WTC11 (cell line): ENCODE measurements at regions not wholly inside any gene's neighbourhood (a gene's known extent, or its start where the extent isn't known, plus 50 kb on each side); places are given as distances from the start of the nearest gene placed in this dataset.

Experiments
- ATAC-seq: fragments of 200-7000 bp; cut with Tn5 transposase; 2 replicates; pipeline ENCODE4 v1.10.0; 2021; ENCODE audit warnings: mild to moderate bottlenecking, moderate library complexity
- CTCF ChIA-PET: fragments of 300-600 bp; sonication (Branson Sonifier 250); formaldehyde crosslinking; loops from one replicate; lab custom pipeline; 2021; ENCODE audit warnings: antibody characterized with exemption; lab: Charles Lee
- POLR2A ChIA-PET: fragments of 350-600 bp; sonication (Branson Sonifier 250); formaldehyde crosslinking; loops from one replicate; lab custom pipeline; 2021; ENCODE audit warnings: antibody characterized with exemption; lab: Charles Lee
- DNase-seq: peaks from one replicate; pipeline ENCODE4 v3.0.0; 2021; ENCODE audit warnings: low spot score
- H3K27ac Mint-ChIP-seq: 2 replicates; pipeline ENCODE4 v1.8.0; 2021; ENCODE audit warnings: mixed read lengths
- H3K27me3 Mint-ChIP-seq: 2 replicates; pipeline ENCODE4 v1.8.0; 2021; ENCODE audit warnings: low read depth, mild to moderate bottlenecking, moderate library complexity, mixed read lengths
- H3K36me3 Mint-ChIP-seq: 2 replicates; pipeline ENCODE4 v1.8.0; 2021; ENCODE audit warnings: mixed read lengths
- H3K4me1 Mint-ChIP-seq: 2 replicates; pipeline ENCODE4 v1.8.0; 2022; ENCODE audit warnings: mixed read lengths
- H3K4me3 Mint-ChIP-seq: 2 replicates; pipeline ENCODE4 v1.8.0; 2021; ENCODE audit warnings: mild to moderate bottlenecking, moderate library complexity, mixed read lengths
- H3K9me3 Mint-ChIP-seq: 2 replicates; pipeline ENCODE4 v1.8.0; 2021; ENCODE audit warnings: mixed read lengths
- ATF1 ChIP-seq: sonication (generic); formaldehyde crosslinking; IDR thresholded peaks from 2 replicates; pipeline ENCODE4 v1.8.1; 2023; ENCODE audit warnings: mild to moderate bottlenecking, moderate library complexity, missing genetic modification reagents
- GABPB1 ChIP-seq: sonication (generic); formaldehyde crosslinking; IDR thresholded peaks from 2 replicates; pipeline ENCODE4 v1.8.1; 2023; ENCODE audit warnings: mild to moderate bottlenecking, missing genetic modification reagents
- GTF2I ChIP-seq: fragments of 250-450 bp; sonication (Bioruptor Pico); conservative IDR thresholded peaks from 2 replicates; pipeline ENCODE4 v1.4.0; 2021; ENCODE audit warnings: mild to moderate bottlenecking
- JUN ChIP-seq: sonication (generic); formaldehyde crosslinking; IDR thresholded peaks from 2 replicates; pipeline ENCODE4 v1.8.0; 2023; ENCODE audit warnings: mild to moderate bottlenecking, missing genetic modification reagents
- NFE2L1 ChIP-seq: sonication (generic); formaldehyde crosslinking; IDR thresholded peaks from 2 replicates; pipeline ENCODE4 v1.8.1; 2023; ENCODE audit warnings: missing genetic modification reagents
- PRRX2 ChIP-seq: fragments of 250-450 bp; sonication (Bioruptor Pico); IDR thresholded peaks from 2 replicates; pipeline ENCODE4 v1.8.0; 2021; ENCODE audit warnings: mild to moderate bottlenecking
- TEAD1 ChIP-seq: sonication (generic); formaldehyde crosslinking; IDR thresholded peaks from 2 replicates; pipeline ENCODE4 v1.8.0; 2022; ENCODE audit warnings: mild to moderate bottlenecking, missing genetic modification reagents
- ZBTB21 ChIP-seq: sonication (generic); formaldehyde crosslinking; IDR thresholded peaks from 2 replicates; pipeline ENCODE4 v1.8.1; 2023; ENCODE audit warnings: mild to moderate bottlenecking, missing genetic modification reagents, borderline replicate concordance
- ZNF121 ChIP-seq: sonication (generic); formaldehyde crosslinking; IDR thresholded peaks from 2 replicates; pipeline ENCODE4 v1.8.0; 2023; ENCODE audit warnings: missing genetic modification reagents
- ZNF263 ChIP-seq: sonication (generic); formaldehyde crosslinking; IDR thresholded peaks from 2 replicates; pipeline ENCODE4 v1.8.1; 2022; ENCODE audit warnings: low read depth, mild to moderate bottlenecking, moderate library complexity, missing genetic modification reagents
- TF ChIP-seq, protein P1 (sequence below): sonication (generic); formaldehyde crosslinking; IDR thresholded peaks from 2 replicates; pipeline ENCODE4 v1.8.0; 2022; ENCODE audit warnings: mild to moderate bottlenecking, missing genetic modification reagents
- TF ChIP-seq, protein P2 (sequence below): sonication (generic); formaldehyde crosslinking; IDR thresholded peaks from 2 replicates; pipeline ENCODE4 v1.8.1; 2023; ENCODE audit warnings: mild to moderate bottlenecking, missing genetic modification reagents
- TF ChIP-seq, protein P3 (sequence below): sonication (generic); formaldehyde crosslinking; IDR thresholded peaks from 2 replicates; pipeline ENCODE4 v1.8.0; 2023; ENCODE audit warnings: missing genetic modification reagents
- TF ChIP-seq, protein P4 (sequence below): sonication (generic); formaldehyde crosslinking; IDR thresholded peaks from 2 replicates; pipeline ENCODE4 v1.8.1; 2022; ENCODE audit warnings: low read depth, missing genetic modification reagents, borderline replicate concordance
- TF ChIP-seq, protein P5 (sequence below): fragments of 250-450 bp; sonication (Bioruptor Pico); IDR thresholded peaks from 2 replicates; pipeline ENCODE4 v1.9.0; 2021; ENCODE audit warnings: mild to moderate bottlenecking, borderline replicate concordance
- TF ChIP-seq, protein P6 (sequence below): sonication (generic); formaldehyde crosslinking; IDR thresholded peaks from 2 replicates; pipeline ENCODE4 v1.8.0; 2022; ENCODE audit warnings: mild to moderate bottlenecking, missing genetic modification reagents
- TF ChIP-seq, protein P7 (sequence below): sonication (generic); formaldehyde crosslinking; IDR thresholded peaks from 2 replicates; pipeline ENCODE4 v1.8.0; 2022; ENCODE audit warnings: mild to moderate bottlenecking, missing genetic modification reagents
- TF ChIP-seq, protein P8 (sequence below): fragments of 200-600 bp; IDR thresholded peaks from 2 replicates; pipeline ENCODE4 v1.8.0; 2022; ENCODE audit warnings: antibody characterized with exemption

DNA sequence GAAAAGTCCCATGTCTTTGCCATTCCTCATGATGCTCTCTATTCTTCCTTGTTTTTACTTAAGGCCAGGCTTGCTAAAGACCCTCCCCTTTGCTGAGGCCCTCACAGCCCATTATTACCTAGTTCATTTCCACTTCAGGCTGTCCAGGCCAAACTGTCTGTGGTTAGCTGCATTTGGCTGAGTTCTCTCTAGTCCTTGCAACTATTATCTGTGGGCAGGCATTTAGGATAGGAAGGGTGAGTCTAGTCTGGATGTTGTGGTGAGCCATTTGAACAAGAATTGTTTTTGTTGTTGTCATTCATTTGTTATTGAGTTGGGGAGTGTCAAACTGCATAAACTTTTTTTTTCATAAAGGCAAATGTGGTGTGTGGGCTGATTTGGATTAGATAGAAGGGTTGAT lies 182.4 kb downstream of the CD109 start:
- Mint-ChIP-seq H3K9me3 (peaks cover 8% of the 10 kb centered on the region), H3K27ac (no peak overlapping the region), H3K4me3 (no peak overlapping the region), H3K27me3 (no peaks in the 10 kb centered on the region), H3K4me1 (no peaks in the 10 kb centered on the region), H3K36me3 (no peaks in the 10 kb centered on the region)
- ChIA-PET CTCF (no interaction called here), POLR2A (no interaction called here)
- no peak for DNase-seq
- no peak for ATAC-seq
- no peak for TF ChIP-seq PRRX2 (CRISPR knock-in tag)
- no peak for TF ChIP-seq TEAD1 (CRISPR knock-in tag)
- TF ChIP-seq, protein P1, sequence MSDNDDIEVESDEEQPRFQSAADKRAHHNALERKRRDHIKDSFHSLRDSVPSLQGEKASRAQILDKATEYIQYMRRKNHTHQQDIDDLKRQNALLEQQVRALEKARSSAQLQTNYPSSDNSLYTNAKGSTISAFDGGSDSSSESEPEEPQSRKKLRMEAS (CRISPR knock-in tag), result no peak
- TF ChIP-seq, protein P2, sequence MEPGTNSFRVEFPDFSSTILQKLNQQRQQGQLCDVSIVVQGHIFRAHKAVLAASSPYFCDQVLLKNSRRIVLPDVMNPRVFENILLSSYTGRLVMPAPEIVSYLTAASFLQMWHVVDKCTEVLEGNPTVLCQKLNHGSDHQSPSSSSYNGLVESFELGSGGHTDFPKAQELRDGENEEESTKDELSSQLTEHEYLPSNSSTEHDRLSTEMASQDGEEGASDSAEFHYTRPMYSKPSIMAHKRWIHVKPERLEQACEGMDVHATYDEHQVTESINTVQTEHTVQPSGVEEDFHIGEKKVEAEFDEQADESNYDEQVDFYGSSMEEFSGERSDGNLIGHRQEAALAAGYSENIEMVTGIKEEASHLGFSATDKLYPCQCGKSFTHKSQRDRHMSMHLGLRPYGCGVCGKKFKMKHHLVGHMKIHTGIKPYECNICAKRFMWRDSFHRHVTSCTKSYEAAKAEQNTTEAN (CRISPR knock-in tag), result no peak
- no peak for TF ChIP-seq ATF1
- no peak for TF ChIP-seq GABPB1 (CRISPR knock-in tag)
- no peak for TF ChIP-seq ZNF263 (CRISPR knock-in tag)
- TF ChIP-seq, protein P3, sequence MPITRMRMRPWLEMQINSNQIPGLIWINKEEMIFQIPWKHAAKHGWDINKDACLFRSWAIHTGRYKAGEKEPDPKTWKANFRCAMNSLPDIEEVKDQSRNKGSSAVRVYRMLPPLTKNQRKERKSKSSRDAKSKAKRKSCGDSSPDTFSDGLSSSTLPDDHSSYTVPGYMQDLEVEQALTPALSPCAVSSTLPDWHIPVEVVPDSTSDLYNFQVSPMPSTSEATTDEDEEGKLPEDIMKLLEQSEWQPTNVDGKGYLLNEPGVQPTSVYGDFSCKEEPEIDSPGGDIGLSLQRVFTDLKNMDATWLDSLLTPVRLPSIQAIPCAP (CRISPR knock-in tag), result no peak
- TF ChIP-seq, protein P4, sequence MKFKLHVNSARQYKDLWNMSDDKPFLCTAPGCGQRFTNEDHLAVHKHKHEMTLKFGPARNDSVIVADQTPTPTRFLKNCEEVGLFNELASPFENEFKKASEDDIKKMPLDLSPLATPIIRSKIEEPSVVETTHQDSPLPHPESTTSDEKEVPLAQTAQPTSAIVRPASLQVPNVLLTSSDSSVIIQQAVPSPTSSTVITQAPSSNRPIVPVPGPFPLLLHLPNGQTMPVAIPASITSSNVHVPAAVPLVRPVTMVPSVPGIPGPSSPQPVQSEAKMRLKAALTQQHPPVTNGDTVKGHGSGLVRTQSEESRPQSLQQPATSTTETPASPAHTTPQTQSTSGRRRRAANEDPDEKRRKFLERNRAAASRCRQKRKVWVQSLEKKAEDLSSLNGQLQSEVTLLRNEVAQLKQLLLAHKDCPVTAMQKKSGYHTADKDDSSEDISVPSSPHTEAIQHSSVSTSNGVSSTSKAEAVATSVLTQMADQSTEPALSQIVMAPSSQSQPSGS (CRISPR knock-in tag), result no peak
- TF ChIP-seq, protein P5, sequence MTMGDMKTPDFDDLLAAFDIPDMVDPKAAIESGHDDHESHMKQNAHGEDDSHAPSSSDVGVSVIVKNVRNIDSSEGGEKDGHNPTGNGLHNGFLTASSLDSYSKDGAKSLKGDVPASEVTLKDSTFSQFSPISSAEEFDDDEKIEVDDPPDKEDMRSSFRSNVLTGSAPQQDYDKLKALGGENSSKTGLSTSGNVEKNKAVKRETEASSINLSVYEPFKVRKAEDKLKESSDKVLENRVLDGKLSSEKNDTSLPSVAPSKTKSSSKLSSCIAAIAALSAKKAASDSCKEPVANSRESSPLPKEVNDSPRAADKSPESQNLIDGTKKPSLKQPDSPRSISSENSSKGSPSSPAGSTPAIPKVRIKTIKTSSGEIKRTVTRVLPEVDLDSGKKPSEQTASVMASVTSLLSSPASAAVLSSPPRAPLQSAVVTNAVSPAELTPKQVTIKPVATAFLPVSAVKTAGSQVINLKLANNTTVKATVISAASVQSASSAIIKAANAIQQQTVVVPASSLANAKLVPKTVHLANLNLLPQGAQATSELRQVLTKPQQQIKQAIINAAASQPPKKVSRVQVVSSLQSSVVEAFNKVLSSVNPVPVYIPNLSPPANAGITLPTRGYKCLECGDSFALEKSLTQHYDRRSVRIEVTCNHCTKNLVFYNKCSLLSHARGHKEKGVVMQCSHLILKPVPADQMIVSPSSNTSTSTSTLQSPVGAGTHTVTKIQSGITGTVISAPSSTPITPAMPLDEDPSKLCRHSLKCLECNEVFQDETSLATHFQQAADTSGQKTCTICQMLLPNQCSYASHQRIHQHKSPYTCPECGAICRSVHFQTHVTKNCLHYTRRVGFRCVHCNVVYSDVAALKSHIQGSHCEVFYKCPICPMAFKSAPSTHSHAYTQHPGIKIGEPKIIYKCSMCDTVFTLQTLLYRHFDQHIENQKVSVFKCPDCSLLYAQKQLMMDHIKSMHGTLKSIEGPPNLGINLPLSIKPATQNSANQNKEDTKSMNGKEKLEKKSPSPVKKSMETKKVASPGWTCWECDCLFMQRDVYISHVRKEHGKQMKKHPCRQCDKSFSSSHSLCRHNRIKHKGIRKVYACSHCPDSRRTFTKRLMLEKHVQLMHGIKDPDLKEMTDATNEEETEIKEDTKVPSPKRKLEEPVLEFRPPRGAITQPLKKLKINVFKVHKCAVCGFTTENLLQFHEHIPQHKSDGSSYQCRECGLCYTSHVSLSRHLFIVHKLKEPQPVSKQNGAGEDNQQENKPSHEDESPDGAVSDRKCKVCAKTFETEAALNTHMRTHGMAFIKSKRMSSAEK, result no peak
- no peak for TF ChIP-seq ZBTB21 (CRISPR knock-in tag)
- TF ChIP-seq, protein P6, sequence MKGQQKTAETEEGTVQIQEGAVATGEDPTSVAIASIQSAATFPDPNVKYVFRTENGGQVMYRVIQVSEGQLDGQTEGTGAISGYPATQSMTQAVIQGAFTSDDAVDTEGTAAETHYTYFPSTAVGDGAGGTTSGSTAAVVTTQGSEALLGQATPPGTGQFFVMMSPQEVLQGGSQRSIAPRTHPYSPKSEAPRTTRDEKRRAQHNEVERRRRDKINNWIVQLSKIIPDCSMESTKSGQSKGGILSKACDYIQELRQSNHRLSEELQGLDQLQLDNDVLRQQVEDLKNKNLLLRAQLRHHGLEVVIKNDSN, result no peak
- no peak for TF ChIP-seq GTF2I (CRISPR knock-in tag)
- no peak for TF ChIP-seq JUN
- TF ChIP-seq, protein P7, sequence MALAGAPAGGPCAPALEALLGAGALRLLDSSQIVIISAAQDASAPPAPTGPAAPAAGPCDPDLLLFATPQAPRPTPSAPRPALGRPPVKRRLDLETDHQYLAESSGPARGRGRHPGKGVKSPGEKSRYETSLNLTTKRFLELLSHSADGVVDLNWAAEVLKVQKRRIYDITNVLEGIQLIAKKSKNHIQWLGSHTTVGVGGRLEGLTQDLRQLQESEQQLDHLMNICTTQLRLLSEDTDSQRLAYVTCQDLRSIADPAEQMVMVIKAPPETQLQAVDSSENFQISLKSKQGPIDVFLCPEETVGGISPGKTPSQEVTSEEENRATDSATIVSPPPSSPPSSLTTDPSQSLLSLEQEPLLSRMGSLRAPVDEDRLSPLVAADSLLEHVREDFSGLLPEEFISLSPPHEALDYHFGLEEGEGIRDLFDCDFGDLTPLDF (CRISPR knock-in tag), result no peak
- TF ChIP-seq NFE2L1, result no peak
- TF ChIP-seq, protein P8, sequence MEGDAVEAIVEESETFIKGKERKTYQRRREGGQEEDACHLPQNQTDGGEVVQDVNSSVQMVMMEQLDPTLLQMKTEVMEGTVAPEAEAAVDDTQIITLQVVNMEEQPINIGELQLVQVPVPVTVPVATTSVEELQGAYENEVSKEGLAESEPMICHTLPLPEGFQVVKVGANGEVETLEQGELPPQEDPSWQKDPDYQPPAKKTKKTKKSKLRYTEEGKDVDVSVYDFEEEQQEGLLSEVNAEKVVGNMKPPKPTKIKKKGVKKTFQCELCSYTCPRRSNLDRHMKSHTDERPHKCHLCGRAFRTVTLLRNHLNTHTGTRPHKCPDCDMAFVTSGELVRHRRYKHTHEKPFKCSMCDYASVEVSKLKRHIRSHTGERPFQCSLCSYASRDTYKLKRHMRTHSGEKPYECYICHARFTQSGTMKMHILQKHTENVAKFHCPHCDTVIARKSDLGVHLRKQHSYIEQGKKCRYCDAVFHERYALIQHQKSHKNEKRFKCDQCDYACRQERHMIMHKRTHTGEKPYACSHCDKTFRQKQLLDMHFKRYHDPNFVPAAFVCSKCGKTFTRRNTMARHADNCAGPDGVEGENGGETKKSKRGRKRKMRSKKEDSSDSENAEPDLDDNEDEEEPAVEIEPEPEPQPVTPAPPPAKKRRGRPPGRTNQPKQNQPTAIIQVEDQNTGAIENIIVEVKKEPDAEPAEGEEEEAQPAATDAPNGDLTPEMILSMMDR, result no peak
- no peak for TF ChIP-seq ZNF121
